ENCODE measurements at regions not wholly inside any gene's neighbourhood (a gene's known extent, or its start where the extent isn't known, plus 50 kb on each side); places are given as distances from the start of the nearest gene placed in this dataset.

GRCh38 chr12:47415054-47415453 lies 290.8 kb downstream of the RPAP3 start:
- no peaks in the 10 kb centered on the region for H3F3A ChIP-seq (ENCODE audit: low read length, unreplicated experiment)
- TF ChIP-seq EZH2phosphoT487 (IDR thresholded peaks at IDR 0.05; ENCODE audit: borderline replicate concordance, low read length) (no peak), CTCF (conservative IDR thresholded peaks at IDR 0.05; ENCODE audit: low read depth, low read length) (no peak), EZH2 (IDR thresholded peaks at IDR 0.05; ENCODE audit: low read length, unreplicated experiment) (no peak)
- POLR2A ChIA-PET (ENCODE audit: unreplicated experiment) = no interaction called here
- no peaks in the 10 kb centered on the region for H3K9me2 ChIP-seq (replicated peaks; ENCODE audit: low read length)
- no peak for DNase-seq
- H3K79me2 ChIP-seq (ENCODE audit: low read length) = no peaks in the 10 kb centered on the region
- H3K36me3 ChIP-seq (ENCODE audit: low read depth, low read length) = no peaks in the 10 kb centered on the region
- no peaks in the 10 kb centered on the region for H3K9me3 ChIP-seq (ENCODE audit: low read length)
- H2AFZ ChIP-seq (ENCODE audit: low read length) = no peak overlapping the region
- H3K4me3 ChIP-seq (ENCODE audit: low read length) = no peak overlapping the region
- H3K4me1 ChIP-seq (ENCODE audit: insufficient read depth, low read length) = no peaks in the 10 kb centered on the region
- BruUV-seq (replicated peaks) = no TSS peak
- no peak for ATAC-seq
- no peaks in the 10 kb centered on the region for H3K27me3 ChIP-seq (ENCODE audit: low read length)
- CTCF ChIA-PET = no interaction called here
- H3K27ac ChIP-seq (ENCODE audit: low read length) = no peak overlapping the region
- H3K9ac ChIP-seq (ENCODE audit: low read length) = no peak overlapping the region
- H3K4me2 ChIP-seq (ENCODE audit: low read length) = no peak overlapping the region
- H4K20me1 ChIP-seq (ENCODE audit: low read length) = no peaks in the 10 kb centered on the region
- intact Hi-C loops (cut with micrococcal nuclease) = no loop called here

- Histone ChIP-seq H3K9me3 (ENCODE audit: low read length) (no peaks in the 10 kb centered on the region), H3F3A (ENCODE audit: low read length, unreplicated experiment) (no peaks in the 10 kb centered on the region), H3K27ac (ENCODE audit: low read length) (no peak overlapping the region), H3K79me2 (ENCODE audit: low read length) (no peaks in the 10 kb centered on the region), H3K9ac (ENCODE audit: low read length) (no peak overlapping the region), H3K4me2 (ENCODE audit: low read length) (no peak overlapping the region), H3K36me3 (ENCODE audit: low read depth, low read length) (no peaks in the 10 kb centered on the region), H3K9me2 (replicated peaks; ENCODE audit: low read length) (no peaks in the 10 kb centered on the region), H3K4me3 (ENCODE audit: low read length) (no peak overlapping the region), H3K4me1 (ENCODE audit: insufficient read depth, low read length) (no peaks in the 10 kb centered on the region), H2AFZ (ENCODE audit: low read length) (no peak overlapping the region), H3K27me3 (ENCODE audit: low read length) (no peaks in the 10 kb centered on the region), H4K20me1 (ENCODE audit: low read length) (no peaks in the 10 kb centered on the region)
- TF ChIP-seq CTCF (conservative IDR thresholded peaks at IDR 0.05; ENCODE audit: low read depth, low read length) = no peak
- TF ChIP-seq EZH2 (IDR thresholded peaks at IDR 0.05; ENCODE audit: low read length, unreplicated experiment) = no peak
- TF ChIP-seq EZH2phosphoT487 (IDR thresholded peaks at IDR 0.05; ENCODE audit: borderline replicate concordance, low read length) = no peak
- ATAC-seq (no peak), DNase-seq (no peak)
- CTCF ChIA-PET = no interaction called here
- POLR2A ChIA-PET (ENCODE audit: unreplicated experiment) = no interaction called here
- intact Hi-C loops (cut with micrococcal nuclease) = no loop called here
- BruUV-seq (replicated peaks) = no TSS peak
Observed at GRCh38 chr12:47414511-47414910, 291.3 kb downstream of the RPAP3 start.

GRCh38 chr12:47413806-47414205 lies 292.0 kb downstream of the RPAP3 start:
- H3K9me3 ChIP-seq (ENCODE audit: low read length) = no peaks in the 10 kb centered on the region
- H3K36me3 ChIP-seq (ENCODE audit: low read depth, low read length) = no peaks in the 10 kb centered on the region
- no peak for ATAC-seq
- no peak overlapping the region for H3K4me3 ChIP-seq (ENCODE audit: low read length)
- no TSS peak for BruUV-seq (replicated peaks)
- no peak for DNase-seq
- H3K9ac ChIP-seq (ENCODE audit: low read length) = no peak overlapping the region
- intact Hi-C loops (cut with micrococcal nuclease) = no loop called here
- H4K20me1 ChIP-seq (ENCODE audit: low read length) = no peaks in the 10 kb centered on the region
- H3F3A ChIP-seq (ENCODE audit: low read length, unreplicated experiment) = no peaks in the 10 kb centered on the region
- H3K79me2 ChIP-seq (ENCODE audit: low read length) = no peaks in the 10 kb centered on the region
- no peaks in the 10 kb centered on the region for H3K27me3 ChIP-seq (ENCODE audit: low read length)
- H3K4me2 ChIP-seq (ENCODE audit: low read length) = no peak overlapping the region
- POLR2A ChIA-PET (ENCODE audit: unreplicated experiment) = no interaction called here
- TF ChIP-seq CTCF (conservative IDR thresholded peaks at IDR 0.05; ENCODE audit: low read depth, low read length) (no peak), EZH2 (IDR thresholded peaks at IDR 0.05; ENCODE audit: low read length, unreplicated experiment) (no peak), EZH2phosphoT487 (IDR thresholded peaks at IDR 0.05; ENCODE audit: borderline replicate concordance, low read length) (no peak)
- no peaks in the 10 kb centered on the region for H3K9me2 ChIP-seq (replicated peaks; ENCODE audit: low read length)
- no peaks in the 10 kb centered on the region for H3K4me1 ChIP-seq (ENCODE audit: insufficient read depth, low read length)
- CTCF ChIA-PET = no interaction called here
- no peak overlapping the region for H2AFZ ChIP-seq (ENCODE audit: low read length)
- no peak overlapping the region for H3K27ac ChIP-seq (ENCODE audit: low read length)

All from PC-3 (cell line).